Lower lobe of right lung (tissue), 2 donors: ENCODE measurements at regions not wholly inside any gene's neighbourhood (a gene's known extent, or its start where the extent isn't known, plus 50 kb on each side); places are given as distances from the start of the nearest gene placed in this dataset.

ENCODE experiments used
- ATAC-seq, 2 donors: fragments of 200-7000 bp; cut with Tn5 transposase; one replicate each; pipeline ENCODE4 v1.9.1; 2020 to 2022; ENCODE audit warnings: mild to moderate bottlenecking in 2 of 2, moderate library complexity in 2 of 2
- DNase-seq: peaks from one replicate; pipeline ENCODE4 v3.0.0-alpha.2; 2020
- H3K27ac ChIP-seq: fragments of 200-600 bp; one replicate; pipeline ENCODE4 v1.8.0; 2022
- H3K27me3 ChIP-seq: fragments of 200-600 bp; one replicate; pipeline ENCODE4 v1.8.0; 2022; ENCODE audit warnings: low read depth
- H3K36me3 ChIP-seq: fragments of 200-600 bp; one replicate; pipeline ENCODE4 v1.8.0; 2022; ENCODE audit warnings: mild to moderate bottlenecking
- H3K4me1 ChIP-seq: fragments of 200-600 bp; one replicate; pipeline ENCODE4 v1.8.0; 2022
- H3K4me3 ChIP-seq: fragments of 200-600 bp; one replicate; pipeline ENCODE4 v1.8.0; 2022; ENCODE audit warnings: mild to moderate bottlenecking
- H3K9me3 ChIP-seq: fragments of 200-600 bp; one replicate; pipeline ENCODE4 v1.8.0; 2022
- intact Hi-C: fragments of 100-400 bp; cut with DNase I; formaldehyde crosslinking; loops from one replicate; pipeline ENCODE4 v1.11.0; 2022
- TF ChIP-seq, protein P1 (sequence below): fragments of 200-600 bp; IDR thresholded peaks from one replicate; pipeline ENCODE4 v1.8.0; 2022; ENCODE audit warnings: antibody characterized with exemption, mild to moderate bottlenecking
- donor health status: DM: no; HTN: yes; CAD: no; lungs with severe emphysema.

GRCh38 chr22:49176956-49177355 lies 650.7 kb downstream of the BRD1 start:
- no peak overlapping the region for H3K4me3 ChIP-seq
- no peaks in the 10 kb centered on the region for H3K4me1 ChIP-seq
- H3K9me3 ChIP-seq: no peaks in the 10 kb centered on the region
- intact Hi-C loops: no loop called here
- ATAC-seq: no peak
- H3K36me3 ChIP-seq: no peaks in the 10 kb centered on the region
- TF ChIP-seq, protein P1, sequence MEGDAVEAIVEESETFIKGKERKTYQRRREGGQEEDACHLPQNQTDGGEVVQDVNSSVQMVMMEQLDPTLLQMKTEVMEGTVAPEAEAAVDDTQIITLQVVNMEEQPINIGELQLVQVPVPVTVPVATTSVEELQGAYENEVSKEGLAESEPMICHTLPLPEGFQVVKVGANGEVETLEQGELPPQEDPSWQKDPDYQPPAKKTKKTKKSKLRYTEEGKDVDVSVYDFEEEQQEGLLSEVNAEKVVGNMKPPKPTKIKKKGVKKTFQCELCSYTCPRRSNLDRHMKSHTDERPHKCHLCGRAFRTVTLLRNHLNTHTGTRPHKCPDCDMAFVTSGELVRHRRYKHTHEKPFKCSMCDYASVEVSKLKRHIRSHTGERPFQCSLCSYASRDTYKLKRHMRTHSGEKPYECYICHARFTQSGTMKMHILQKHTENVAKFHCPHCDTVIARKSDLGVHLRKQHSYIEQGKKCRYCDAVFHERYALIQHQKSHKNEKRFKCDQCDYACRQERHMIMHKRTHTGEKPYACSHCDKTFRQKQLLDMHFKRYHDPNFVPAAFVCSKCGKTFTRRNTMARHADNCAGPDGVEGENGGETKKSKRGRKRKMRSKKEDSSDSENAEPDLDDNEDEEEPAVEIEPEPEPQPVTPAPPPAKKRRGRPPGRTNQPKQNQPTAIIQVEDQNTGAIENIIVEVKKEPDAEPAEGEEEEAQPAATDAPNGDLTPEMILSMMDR: no peak
- no peak overlapping the region for H3K27ac ChIP-seq
- DNase-seq: peak; percentile 12
- peaks cover 22% of the 10 kb centered on the region for H3K27me3 ChIP-seq

DNA sequence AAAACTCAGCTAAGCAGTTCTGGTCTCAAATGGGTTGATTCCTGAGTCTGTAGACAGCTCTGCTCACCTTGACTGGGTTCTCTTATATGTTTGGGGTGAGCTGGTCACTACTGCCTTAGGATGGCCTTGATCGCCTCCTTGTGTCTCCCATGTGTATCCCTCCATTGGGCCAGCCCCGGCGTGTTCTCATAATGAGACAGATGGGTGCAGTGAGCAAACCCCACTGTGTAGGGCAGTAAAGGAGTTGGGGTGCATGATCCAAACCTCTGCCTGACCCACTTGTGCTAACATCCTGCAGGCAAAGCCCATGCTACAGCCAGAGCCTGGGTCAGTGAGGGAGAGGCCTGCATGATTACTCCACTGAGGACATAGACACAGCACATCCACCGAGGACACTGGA lies 657.6 kb downstream of the BRD1 start:
- ATAC-seq: no peak
- TF ChIP-seq, protein P1: no peak
- DNase-seq: no peak
- Histone ChIP-seq H3K4me3 (no peak overlapping the region), H3K4me1 (no peaks in the 10 kb centered on the region), H3K27me3 (no peaks in the 10 kb centered on the region), H3K27ac (no peak overlapping the region), H3K36me3 (no peaks in the 10 kb centered on the region), H3K9me3 (no peaks in the 10 kb centered on the region)
- intact Hi-C loops: no loop called here

GRCh38 chr22:49169074-49169744 lies 658.5 kb downstream of the BRD1 start:
- no peaks in the 10 kb centered on the region for H3K9me3 ChIP-seq
- TF ChIP-seq, protein P1: no peak
- intact Hi-C loops: no loop called here
- no peak overlapping the region for H3K27ac ChIP-seq
- no peaks in the 10 kb centered on the region for H3K4me1 ChIP-seq
- no peaks in the 10 kb centered on the region for H3K36me3 ChIP-seq
- no peak overlapping the region for H3K4me3 ChIP-seq
- H3K27me3 ChIP-seq: no peaks in the 10 kb centered on the region
- DNase-seq (no peak), ATAC-seq (no peak)

- Histone ChIP-seq H3K9me3 (no peaks in the 10 kb centered on the region), H3K27me3 (no peaks in the 10 kb centered on the region), H3K36me3 (no peaks in the 10 kb centered on the region), H3K27ac (no peak overlapping the region), H3K4me1 (no peaks in the 10 kb centered on the region), H3K4me3 (no peak overlapping the region)
- DNase-seq: no peak
- intact Hi-C loops: no loop called here
- TF ChIP-seq, protein P1: no peak
- no peak for ATAC-seq
These were observed 659.4 kb downstream of the BRD1 start for GRCh38 chr22:49168219-49168813.

GRCh38 chr22:49166746-49167145 lies 660.9 kb downstream of the BRD1 start:
- H3K4me1 ChIP-seq: no peaks in the 10 kb centered on the region
- no peak for DNase-seq
- no peak overlapping the region for H3K4me3 ChIP-seq
- intact Hi-C loops: no loop called here
- H3K27me3 ChIP-seq: no peaks in the 10 kb centered on the region
- H3K27ac ChIP-seq: no peak overlapping the region
- no peaks in the 10 kb centered on the region for H3K9me3 ChIP-seq
- no peak for ATAC-seq
- TF ChIP-seq, protein P1: no peak
- no peaks in the 10 kb centered on the region for H3K36me3 ChIP-seq
